Upper lobe of left lung (tissue), 6 donors: ENCODE measurements at regions not wholly inside any gene's neighbourhood (a gene's known extent, or its start where the extent isn't known, plus 50 kb on each side); places are given as distances from the start of the nearest gene placed in this dataset.

Source experiments
- ATAC-seq, 2 donors: fragments of 200-7000 bp; cut with Tn5 transposase; one replicate each; pipeline ENCODE4 v1.9.1; 2022; ENCODE audit warnings: mild to moderate bottlenecking in 2 of 2, moderate library complexity in 2 of 2; ENCODE audit not compliant: low FRiP score in 2 of 2
- DNase-seq, 2 donors: peaks; one replicate each; pipeline ENCODE4 v3.0.0-alpha.2; 2019 to 2020
- H3K27ac ChIP-seq, 4 donors: fragments of 200-600 bp; sonication (generic); one replicate each; pipeline ENCODE4 v1.5.1; 2016 to 2019
- H3K27me3 ChIP-seq, 4 donors: fragments of 200-600 bp; sonication (generic); one replicate each; pipeline ENCODE4 v1.5.1; 2017 to 2019
- H3K36me3 ChIP-seq, 4 donors: fragments of 200-600 bp; sonication (generic); one replicate each; pipeline ENCODE4 v1.5.1; 2016 to 2019
- H3K4me1 ChIP-seq, 4 donors: fragments of 200-600 bp; sonication (generic); one replicate each; pipeline ENCODE4 v1.5.1; 2018 to 2019
- H3K4me3 ChIP-seq, 4 donors: fragments of 200-600 bp; sonication (generic); one replicate each; pipeline ENCODE4 v1.5.1; 2017 to 2019; ENCODE audit warnings: mild to moderate bottlenecking in 2 of 4, moderate library complexity in 1 of 4
- H3K9me3 ChIP-seq, 4 donors: fragments of 200-600 bp; sonication (generic); one replicate each; pipeline ENCODE4 v1.5.1; 2018 to 2019
- EP300 ChIP-seq, 4 donors: sonication (generic); formaldehyde crosslinking; IDR thresholded peaks; one replicate each; pipeline ENCODE4 v1.5.1; 2017; ENCODE audit warnings: antibody characterized with exemption in 4 of 4, control low read depth in 2 of 4
- POLR2A ChIP-seq, 4 donors: fragments of 450-650 bp; IDR thresholded peaks; one replicate each; pipeline ENCODE4 v1.5.1; 2016 to 2017; ENCODE audit warnings: antibody characterized with exemption in 4 of 4, mild to moderate bottlenecking in 2 of 4
- POLR2AphosphoS5 ChIP-seq, 2 donors: sonication (generic); formaldehyde crosslinking; IDR thresholded peaks; one replicate each; pipeline ENCODE4 v1.5.1; 2017; ENCODE audit warnings: antibody characterized with exemption in 2 of 2
- WGBS, 2 donors: methylation state at CpG; one replicate each; pipeline ENCODE4 v1.1.5; 2017 to 2018; 5-methylcytosine and 5-hydroxymethylcytosine counted together
- TF ChIP-seq, protein P1 (sequence below), 6 experiments: fragments of 450-650 bp in 4 of 6; fragments of 200-600 bp in 2 of 6; sonication (generic) in 2 of 6; IDR thresholded peaks; one replicate each; pipeline ENCODE4 v1.5.1; 2016 to 2019; ENCODE audit warnings: antibody characterized with exemption in 6 of 6
- donor health status: DM: no; HTN: no; CAD: no; lungs with moderate emphysema.
- donor health status: DM: no; HTN: yes; CAD: no; lungs with severe emphysema.

DNA sequence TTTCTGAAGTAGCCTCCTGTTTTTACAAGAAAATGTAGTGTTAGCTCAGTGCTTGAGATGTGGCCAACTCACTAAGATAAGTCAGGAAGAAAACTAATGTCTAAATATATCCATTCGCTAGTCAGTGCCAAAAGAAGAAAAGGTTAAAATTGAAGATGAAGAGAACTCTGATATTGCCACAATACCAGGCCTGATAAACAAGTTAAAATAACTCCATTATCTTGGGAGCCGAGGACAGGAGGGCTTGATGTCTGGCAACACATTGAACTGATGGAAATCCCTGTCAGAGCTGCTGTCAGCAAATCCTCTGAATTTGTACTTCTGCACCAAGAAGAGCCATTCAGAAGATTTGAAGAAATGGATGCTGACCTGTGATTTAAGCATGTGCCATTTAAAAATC, 103.4 kb downstream of the LRRC70 start:
- peaks cover 0 to 19% (median 2%) of the 10 kb centered on the region in 4 donors for H3K9me3 ChIP-seq
- DNase-seq = no peak
- no peak overlapping the region for H3K4me3 ChIP-seq
- H3K4me1 ChIP-seq = no peaks in the 10 kb centered on the region
- H3K36me3 ChIP-seq = no peaks in the 10 kb centered on the region
- no peak for ATAC-seq
- no peaks in the 10 kb centered on the region for H3K27me3 ChIP-seq
- TF ChIP-seq EP300 (IDR thresholded peaks at IDR 0.05) = no peak
- TF ChIP-seq POLR2AphosphoS5 (IDR thresholded peaks at IDR 0.05) = no peak
- TF ChIP-seq, protein P1, sequence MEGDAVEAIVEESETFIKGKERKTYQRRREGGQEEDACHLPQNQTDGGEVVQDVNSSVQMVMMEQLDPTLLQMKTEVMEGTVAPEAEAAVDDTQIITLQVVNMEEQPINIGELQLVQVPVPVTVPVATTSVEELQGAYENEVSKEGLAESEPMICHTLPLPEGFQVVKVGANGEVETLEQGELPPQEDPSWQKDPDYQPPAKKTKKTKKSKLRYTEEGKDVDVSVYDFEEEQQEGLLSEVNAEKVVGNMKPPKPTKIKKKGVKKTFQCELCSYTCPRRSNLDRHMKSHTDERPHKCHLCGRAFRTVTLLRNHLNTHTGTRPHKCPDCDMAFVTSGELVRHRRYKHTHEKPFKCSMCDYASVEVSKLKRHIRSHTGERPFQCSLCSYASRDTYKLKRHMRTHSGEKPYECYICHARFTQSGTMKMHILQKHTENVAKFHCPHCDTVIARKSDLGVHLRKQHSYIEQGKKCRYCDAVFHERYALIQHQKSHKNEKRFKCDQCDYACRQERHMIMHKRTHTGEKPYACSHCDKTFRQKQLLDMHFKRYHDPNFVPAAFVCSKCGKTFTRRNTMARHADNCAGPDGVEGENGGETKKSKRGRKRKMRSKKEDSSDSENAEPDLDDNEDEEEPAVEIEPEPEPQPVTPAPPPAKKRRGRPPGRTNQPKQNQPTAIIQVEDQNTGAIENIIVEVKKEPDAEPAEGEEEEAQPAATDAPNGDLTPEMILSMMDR (IDR thresholded peaks at IDR 0.05) = no peak
- no peak for TF ChIP-seq POLR2A (IDR thresholded peaks at IDR 0.05)
- 72 to 85% methylated on average over 2 of the region's 2 CpGs for WGBS, 2 donors
- H3K27ac ChIP-seq = no peak overlapping the region

DNA sequence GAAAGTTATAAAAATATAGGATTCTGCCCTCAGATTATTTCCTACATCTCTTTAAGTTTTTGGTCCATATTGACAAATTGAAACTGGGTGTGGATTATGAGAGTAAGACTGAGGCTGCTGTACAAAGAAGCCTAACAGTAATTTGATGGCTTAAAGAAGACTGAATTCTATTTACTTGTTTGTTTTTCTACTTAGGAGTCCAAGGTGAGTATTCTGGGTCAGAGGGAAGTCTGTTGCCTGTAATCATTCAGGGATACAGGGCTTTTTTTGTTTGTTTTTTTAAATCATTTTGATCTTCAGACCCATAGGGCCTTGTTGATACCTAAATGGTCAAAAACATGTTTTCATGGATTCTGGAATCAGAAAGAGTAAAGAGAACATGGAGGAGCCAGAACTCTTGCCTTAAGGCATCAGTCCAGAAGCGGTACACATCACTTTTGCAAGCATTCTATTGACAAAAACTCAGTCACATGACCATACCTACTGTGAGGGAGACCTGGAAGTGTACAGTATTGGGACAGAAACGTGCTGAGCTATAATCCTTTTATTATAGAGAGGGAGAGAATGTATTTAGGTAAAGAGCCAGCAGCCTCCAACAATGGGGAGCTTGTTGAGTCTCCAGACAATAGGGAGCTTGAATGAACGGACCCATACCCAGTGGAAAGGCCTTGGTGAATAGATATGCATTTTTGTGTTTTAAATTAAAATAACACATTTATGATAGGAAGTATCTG, 102.7 kb downstream of the LRRC70 start:
- no peak for TF ChIP-seq EP300 (IDR thresholded peaks at IDR 0.05)
- no peak for TF ChIP-seq POLR2AphosphoS5 (IDR thresholded peaks at IDR 0.05)
- no peak for TF ChIP-seq POLR2A (IDR thresholded peaks at IDR 0.05)
- TF ChIP-seq, protein P1 (IDR thresholded peaks at IDR 0.05) = no peak
- H3K36me3 ChIP-seq = no peaks in the 10 kb centered on the region

DNA sequence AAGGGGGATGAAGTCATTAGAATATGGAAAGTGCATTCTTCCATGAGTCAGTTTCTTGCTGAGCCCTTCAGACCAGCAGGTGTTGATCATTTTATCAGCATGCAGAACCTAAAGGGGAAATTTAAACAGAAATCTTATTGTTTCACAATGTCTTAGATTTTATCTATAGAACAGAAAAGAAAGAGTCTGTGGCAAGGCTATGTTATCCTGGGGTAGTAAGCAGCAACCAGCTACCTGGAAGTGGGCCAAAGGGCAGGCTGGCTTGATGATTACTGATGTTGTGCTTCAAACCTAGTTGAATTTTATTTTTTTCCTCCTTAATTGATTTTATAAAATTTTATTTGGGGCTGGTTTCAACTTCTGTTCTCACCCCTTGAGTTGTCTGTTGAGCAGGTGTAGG, 101.5 kb downstream of the LRRC70 start:
- Histone ChIP-seq H3K27ac (no peak overlapping the region), H3K4me3 (no peak overlapping the region), H3K27me3 (no peaks in the 10 kb centered on the region), H3K4me1 (no peaks in the 10 kb centered on the region), H3K9me3 (peaks cover 0 to 19% (median 4%) of the 10 kb centered on the region in 4 donors), H3K36me3 (no peaks in the 10 kb centered on the region)
- TF ChIP-seq, protein P1 (IDR thresholded peaks at IDR 0.05) = no peak
- TF ChIP-seq POLR2A (IDR thresholded peaks at IDR 0.05) (no peak), POLR2AphosphoS5 (IDR thresholded peaks at IDR 0.05) (no peak), EP300 (IDR thresholded peaks at IDR 0.05) (no peak)
- DNase-seq = no peak
- no peak for ATAC-seq

More for the DNA sequence above, 102.7 kb downstream of the LRRC70 start:
- DNase-seq (no peak), ATAC-seq (no peak)
- no peaks in the 10 kb centered on the region for H3K27me3 ChIP-seq
- H3K9me3 ChIP-seq = peaks cover 0 to 19% (median 4%) of the 10 kb centered on the region in 4 donors
- 78 to 82% methylated on average over 3 of the region's 3 CpGs for WGBS, 2 donors
- no peaks in the 10 kb centered on the region for H3K4me1 ChIP-seq
- no peak overlapping the region for H3K27ac ChIP-seq
- H3K4me3 ChIP-seq = no peak overlapping the region
